ENCODE measurements at regions not wholly inside any gene's neighbourhood (a gene's known extent, or its start where the extent isn't known, plus 50 kb on each side); places are given as distances from the start of the nearest gene placed in this dataset.

DNA sequence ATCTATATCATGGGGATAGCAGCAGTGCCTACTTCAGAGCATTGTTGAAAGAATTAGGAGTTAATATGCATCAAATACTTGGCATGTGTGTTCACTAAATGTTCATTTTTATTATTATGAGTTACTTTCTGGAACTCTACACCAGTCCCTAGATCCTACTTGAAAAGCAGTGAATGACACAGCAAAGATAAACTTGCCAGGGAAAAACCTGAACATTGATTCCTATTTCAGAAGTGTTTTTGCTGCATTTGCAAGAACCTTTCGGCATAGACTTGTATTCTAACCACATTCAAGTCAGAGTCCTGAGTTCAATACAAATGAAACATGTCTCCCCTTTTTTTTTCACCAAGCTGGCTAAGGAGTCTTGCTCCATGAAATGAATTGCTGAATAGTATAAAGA, 187.4 kb upstream of the TAB2 start:
- no peak for TF ChIP-seq YY1 (IDR thresholded peaks at IDR 0.05; ENCODE audit: low read depth)
- no peak for TF ChIP-seq TCF12 (IDR thresholded peaks at IDR 0.05; ENCODE audit: low read depth)
